ENCODE measurements at regions not wholly inside any gene's neighbourhood (a gene's known extent, or its start where the extent isn't known, plus 50 kb on each side); places are given as distances from the start of the nearest gene placed in this dataset.

DNA sequence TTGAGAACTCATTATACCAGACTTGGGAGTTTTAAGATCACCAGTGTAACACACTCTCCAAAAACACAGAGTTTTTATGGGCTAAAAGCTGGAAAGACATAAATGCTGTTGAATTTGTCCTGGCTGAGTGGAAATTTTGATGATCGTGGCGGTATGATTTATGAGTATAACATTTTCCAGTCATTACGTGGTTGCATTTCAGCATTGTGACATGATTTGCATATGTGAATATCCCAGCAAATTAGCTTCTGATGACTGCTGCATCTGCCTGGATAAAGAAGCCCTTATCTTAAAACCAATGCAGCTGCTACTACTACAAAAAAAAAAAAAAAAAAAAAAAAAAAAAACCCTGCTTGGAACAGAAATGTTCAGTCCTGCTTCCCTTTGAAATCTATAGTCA, 850.9 kb downstream of the TFAP2A start:
- no peak for DNase-seq

DNA sequence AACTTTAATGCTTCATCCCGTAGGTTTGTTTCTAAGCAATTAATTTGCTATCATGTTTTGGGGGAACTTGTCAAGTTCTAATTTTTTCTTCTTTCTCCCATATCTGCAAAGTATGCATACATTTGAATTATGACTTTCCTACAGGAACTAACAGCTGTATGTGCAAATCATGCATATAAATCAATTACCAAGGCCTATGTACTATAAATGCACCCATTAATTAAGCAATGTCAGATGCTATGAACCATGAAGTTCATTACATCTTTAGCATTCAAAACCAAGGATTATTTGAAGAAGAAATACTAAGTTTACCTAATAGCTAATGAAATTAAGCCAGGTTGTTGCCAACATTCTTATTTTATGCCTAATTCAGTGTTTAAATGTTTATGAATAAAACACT, 851.3 kb downstream of the TFAP2A start:
- no peak for DNase-seq

DNA sequence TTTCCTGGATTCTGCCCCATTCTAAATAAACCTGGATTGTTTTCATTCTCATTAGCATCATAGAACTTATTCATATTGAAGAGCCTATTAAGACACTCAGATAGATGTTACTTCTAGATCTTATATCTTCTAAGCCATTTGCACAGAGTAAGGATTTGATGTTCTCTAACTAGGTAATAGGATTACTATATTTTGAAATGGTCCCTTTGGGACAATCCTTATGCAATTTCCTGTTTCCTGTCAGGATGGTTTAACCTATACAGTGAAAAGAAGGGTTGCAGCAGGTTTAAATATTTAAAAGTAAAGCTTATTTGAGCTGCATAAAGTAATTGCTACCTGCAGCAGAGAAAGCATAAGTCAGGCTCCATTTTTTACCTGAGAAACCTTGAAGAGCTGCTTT, 860.1 kb downstream of the TFAP2A start:
- no peak for DNase-seq

GRCh38 chr6:9554323-9554722, 860.6 kb downstream of the TFAP2A start:
- no peak for DNase-seq

DNA sequence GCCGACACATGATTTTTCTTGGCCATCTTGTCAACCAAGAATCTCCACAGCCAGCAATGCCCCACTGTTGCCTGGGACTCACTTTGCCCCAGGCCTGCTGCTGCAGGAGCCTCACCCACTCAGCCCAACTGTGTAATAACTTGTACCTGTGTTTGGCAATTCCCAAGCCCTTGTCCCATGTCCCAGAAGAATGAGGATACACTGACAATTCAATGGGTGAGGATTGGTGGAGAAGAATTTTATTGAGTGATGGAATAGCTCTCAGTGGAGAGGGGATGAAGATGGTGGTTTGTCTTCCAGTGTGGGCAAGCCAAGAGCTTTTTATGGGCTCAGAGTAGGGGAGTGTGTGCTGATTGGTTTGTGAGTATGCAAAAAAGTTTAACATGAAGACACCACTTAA, 861.9 kb downstream of the TFAP2A start:
- DNase-seq, result no peak

GRCh38 chr6:9543649-9544048, 871.2 kb downstream of the TFAP2A start:
- DNase-seq, result no peak

GRCh38 chr6:9540534-9541126, 874.2 kb downstream of the TFAP2A start:
- DNase-seq, result no peak

DNA sequence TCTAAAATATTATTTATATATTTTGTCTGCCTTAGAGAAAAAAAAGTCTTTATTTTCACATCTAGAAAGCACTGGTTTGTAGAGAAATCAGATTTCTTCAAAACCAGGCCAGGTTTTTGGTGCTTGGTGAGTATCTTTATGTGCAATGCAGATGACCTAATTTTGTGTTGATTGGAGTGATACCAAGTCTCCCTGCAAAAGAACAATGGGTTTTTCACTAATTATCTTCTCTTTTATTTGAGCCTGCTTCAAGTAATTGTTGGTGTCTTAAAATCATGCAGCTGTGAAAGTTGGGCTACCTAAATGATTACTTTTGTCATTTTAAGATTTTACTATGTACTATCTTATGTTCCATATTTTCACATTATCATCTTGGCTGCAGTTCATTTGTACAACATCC, 874.7 kb downstream of the TFAP2A start:
- DNase-seq, result no peak

GRCh38 chr6:9539231-9539755, 875.6 kb downstream of the TFAP2A start:
- DNase-seq, result no peak

DNA sequence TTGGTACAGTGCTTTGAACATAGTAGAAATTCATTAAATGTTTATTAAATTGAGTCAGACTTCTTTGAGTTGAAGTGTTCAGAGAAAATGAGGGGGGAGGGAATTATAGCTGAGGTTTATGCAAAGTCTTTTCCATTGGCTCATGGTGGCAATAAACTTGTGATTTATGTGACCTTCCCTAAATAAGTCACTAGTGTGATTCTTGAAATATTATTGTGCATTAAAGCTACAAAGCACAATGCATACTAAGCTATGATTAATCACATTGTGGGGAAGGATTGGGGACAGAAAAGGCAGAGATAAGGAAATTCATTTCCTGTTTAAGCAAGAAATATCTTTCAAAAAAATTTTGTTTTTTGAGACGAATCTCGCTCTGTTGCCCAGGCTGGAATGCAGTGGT, 877.5 kb downstream of the TFAP2A start:
- no peak for DNase-seq

DNA sequence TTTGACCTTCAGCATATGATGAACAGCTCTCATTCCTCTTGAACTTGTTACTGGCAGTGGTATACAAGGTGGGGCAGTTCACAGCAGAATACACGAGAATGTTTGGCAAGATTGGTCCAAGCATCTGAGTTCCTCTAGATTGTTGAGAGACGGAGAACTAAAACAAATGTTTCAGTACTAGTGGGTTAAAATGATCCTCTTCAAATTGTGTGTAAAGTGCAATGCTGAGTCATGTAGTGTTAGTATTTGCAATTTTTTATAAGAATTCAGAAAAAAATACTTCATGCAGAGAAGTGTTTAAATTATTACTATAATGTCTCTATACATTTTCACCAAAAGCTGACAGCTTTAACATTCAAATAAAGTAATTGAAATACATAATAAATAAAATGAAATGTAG, 879.8 kb downstream of the TFAP2A start:
- DNase-seq, result no peak

DNA sequence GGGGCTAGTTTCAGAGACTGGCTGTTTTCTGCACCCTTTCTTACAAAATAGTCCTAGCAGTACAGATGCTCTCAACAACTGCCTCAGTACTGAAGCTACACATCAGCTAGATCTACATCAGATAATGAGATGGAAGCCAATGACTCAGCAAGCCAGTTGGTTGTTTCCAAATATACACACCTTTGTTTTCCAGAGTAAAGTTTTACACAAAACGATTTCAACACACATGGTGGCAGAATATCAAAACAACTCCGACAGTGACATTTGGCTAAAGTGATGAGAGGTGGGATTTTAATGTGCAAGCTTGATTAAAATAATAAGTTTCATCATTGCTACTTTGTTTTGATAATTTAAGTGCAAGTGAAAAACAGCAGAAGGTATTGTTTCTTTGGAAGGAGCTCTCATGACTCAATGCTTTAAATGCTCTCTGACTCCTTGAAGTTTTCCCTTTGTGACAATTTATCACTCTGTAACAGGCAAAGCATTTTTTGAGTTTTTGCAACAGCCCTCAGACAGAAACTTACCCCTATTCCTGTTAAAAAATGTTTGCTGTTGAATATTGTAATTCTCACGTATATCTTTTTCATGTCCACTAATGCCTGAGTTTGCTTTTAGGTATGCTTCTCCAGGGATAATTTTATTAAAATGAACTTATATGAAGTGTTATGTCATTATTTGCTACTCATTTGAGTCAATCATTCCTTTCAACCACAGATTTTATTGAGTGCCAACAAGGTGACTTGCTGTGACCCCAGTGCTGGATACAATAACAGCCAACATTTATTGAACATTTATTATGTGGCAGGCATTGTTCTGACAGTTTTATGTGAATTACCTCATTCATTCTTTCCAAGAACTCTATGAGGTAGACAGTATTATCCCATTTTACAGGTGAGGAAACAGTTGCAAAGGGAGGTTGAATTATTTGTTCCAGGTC, 882.0 kb downstream of the TFAP2A start:
- DNase-seq, result no peak

DNA sequence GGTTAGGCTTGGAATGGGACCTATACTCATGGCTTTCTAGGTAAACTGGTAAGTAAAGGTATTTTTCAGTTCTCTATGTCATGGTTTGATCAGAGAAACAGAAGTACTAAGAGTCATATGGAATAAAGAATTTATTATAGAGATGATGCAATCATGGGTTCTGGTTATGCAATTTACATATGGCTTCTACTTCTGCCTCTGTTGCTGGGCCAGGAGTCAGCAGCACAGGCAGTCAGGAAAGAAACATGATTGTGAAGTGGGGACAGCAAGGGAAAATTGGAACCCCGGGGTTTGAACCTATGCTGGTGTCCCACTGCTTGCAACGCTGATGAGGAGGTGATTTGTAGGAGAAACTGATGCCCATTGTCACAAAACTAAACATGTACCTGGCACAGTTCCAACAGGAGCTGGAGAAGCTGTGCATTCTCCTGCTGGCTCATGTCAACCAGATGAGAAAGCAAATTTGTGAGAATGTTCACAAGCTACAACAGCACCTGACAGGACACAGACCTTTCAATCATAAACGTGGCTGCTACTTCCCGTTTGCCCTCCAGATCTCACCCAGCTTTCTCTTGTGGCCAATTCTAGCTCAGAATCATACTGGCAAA, 887.1 kb downstream of the TFAP2A start:
- DNase-seq, result no peak

GRCh38 chr6:9523462-9523861, 891.4 kb downstream of the TFAP2A start:
- DNase-seq, result no peak

DNA sequence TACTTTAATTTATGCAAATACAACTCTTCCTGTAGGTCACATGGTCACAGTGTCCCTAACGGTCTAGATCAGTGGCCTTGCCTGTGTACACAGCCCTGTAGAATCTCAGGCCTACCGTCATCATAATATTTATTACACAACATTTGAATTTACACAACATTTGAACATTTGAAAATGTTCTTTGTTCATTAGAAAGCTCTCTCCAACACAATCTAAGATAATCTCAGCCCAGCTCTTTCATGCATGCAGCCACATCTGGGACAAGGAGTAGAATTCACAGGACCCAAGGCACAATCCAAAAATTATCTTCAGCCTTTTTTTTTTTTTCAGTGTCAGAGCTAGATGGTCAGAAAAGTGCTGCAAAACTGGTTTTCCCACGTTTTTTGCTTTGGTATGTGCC, 892.8 kb downstream of the TFAP2A start:
- DNase-seq, result no peak

DNA sequence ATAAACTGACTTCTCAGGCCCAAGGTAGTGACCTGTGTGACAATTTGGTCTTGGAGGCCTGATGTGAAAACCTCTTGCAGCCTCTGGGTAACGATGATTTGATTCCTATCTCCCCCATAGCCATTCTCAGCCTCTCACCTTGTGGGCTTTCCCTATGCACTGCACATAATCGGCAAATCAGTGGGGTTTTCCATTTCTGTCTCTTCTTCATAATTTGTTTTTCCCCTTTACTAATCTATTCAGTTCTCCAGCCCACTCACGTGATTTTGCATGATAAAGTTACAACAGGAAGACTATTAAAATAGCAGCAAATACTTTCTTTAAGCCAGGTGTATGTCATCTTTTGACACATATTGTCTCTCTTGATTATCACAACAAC, 893.7 kb downstream of the TFAP2A start:
- DNase-seq, result no peak

- no peak for DNase-seq
Measured at GRCh38 chr6:9520417-9521151, 894.3 kb downstream of the TFAP2A start.

DNA sequence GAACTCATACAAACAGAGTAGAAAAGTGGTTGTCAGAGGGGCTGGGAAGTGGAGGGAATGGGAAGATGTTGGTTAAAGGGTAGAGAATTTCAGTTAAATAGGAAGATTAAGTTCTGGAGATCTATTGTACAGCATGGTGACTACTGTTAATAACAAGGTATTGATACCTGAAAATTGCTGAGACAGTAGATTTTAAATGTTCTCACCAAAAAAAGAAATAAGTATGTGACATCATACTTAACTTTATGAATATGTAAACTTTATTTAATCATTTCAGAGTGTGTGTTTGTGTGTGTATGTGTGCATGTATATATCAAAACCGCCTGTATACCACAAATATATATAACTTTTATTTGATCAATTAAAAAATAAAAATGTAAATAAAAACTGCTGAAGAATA, 896.4 kb downstream of the TFAP2A start:
- DNase-seq, result no peak

DNA sequence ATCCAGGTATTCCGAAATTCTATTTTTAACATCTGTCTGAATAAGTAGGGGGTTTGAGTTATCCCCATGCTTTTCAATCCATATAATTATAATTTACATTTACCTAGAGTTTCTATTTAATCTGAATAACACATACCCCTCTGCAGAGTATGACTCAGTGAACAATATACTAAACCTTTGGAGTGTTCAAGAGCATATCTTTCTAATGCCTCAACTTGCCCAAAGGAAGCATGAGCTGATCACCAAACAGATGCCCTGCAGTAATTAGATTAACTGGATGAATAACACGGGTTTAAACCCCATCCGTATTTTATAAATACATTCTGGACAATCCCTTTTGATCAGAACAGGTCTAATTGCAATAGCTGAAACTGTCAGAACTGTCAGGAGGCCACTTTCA, 897.1 kb downstream of the TFAP2A start:
- DNase-seq, result no peak

DNA sequence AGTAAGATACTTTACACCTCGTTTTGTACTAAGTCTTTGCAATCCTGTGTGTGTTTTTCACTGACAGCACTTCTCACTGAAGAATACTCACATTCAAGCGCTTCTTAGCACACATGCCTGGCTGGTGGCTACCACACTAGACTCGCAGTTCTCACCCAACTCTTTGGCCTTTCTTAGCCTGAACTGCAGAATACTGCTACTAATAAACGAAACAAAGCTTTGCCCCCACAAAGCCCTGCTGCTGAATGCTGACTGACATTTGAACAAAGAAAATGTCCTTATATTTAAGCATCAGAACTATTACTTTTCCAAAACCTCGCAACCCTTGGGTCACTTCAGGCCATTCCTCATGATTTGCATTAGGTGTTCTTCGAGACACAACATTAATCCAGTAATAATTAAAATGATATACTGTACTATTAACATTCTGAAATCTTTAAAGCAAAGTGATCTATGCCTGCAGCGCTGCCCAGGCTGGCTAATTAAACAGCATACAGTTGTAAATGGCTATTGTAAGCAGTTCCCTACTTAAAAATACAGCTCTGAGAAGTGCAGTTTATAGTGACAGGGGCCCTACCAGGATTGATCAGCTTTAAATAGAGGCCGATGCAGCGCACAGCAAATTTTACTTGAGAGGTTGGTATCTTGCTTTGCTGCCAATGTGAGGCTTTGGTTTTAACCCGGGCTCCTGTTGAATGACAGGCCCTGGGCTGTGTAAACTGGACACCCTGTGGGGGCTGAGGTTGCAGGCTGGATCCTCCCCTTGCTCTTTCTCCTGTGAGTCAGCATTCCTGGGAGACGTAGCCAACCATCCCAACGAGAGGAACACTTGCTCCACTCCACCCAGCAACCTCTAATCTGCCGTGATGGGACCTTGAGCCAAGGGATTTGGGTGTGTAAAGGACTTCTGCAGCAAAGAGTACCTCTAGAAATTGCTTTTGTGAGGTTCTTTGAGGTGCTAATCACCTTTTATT, 899.0 kb downstream of the TFAP2A start:
- DNase-seq, result no peak

DNA sequence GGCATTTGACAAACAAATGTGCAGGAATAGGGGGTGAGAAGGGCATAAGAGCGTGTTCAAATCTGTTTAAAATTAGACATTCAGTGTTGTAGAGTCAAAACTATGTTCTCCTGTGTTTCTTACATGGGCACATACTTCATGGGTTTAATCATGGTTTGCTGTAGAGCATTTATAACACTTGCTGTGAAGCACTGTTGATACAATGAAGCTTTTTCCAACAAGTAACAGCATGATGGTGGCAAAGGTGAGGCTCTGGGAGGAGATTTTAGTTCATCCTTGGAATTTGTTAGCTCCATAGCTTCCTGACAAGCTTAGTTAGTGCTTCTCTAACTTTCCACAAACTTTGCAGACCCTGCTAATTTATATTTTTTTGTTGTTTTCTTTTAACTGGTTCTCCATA, 900.7 kb downstream of the TFAP2A start:
- DNase-seq, result no peak

DNA sequence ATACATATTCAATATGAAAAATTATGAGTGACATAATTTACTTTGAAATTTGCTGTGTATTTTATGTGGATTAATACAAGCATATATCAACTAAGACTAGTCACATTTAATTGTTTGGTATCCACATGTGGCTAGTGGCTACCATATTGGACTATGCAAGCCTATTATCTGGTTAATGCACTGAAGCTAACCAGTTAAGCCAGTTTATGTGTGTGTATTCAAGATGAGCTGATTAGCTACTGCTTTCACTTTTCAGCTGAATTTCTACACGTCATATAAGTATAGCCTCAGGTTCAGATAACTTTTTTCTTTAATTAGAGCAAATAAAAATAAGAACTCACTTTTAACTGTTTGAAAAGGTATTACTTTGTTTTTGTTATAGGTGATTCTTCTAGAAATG, 903.7 kb downstream of the TFAP2A start:
- no peak for DNase-seq
